Neutrophil (primary cell): ENCODE measurements at regions not wholly inside any gene's neighbourhood (a gene's known extent, or its start where the extent isn't known, plus 50 kb on each side); places are given as distances from the start of the nearest gene placed in this dataset.

Experiments used
- H3K27ac ChIP-seq: fragments of 200-600 bp; sonication (generic); 2 replicates; pipeline ENCODE4 v1.5.1; 2016; ENCODE audit warnings: mild to moderate bottlenecking, moderate library complexity
- H3K27me3 ChIP-seq: fragments of 200-600 bp; sonication (generic); 2 replicates; pipeline ENCODE4 v1.6.0; 2016; ENCODE audit warnings: mild to moderate bottlenecking
- H3K36me3 ChIP-seq: fragments of 200-600 bp; sonication (generic); 2 replicates; pipeline ENCODE4 v1.5.1; 2017
- H3K4me1 ChIP-seq, 2 experiments: fragments of 200-600 bp in 1 of 2; sonication (generic) in 1 of 2; 1 replicate in 1 of 2; 2 replicates in 1 of 2; pipeline versions ENCODE4 v1.5.1 to v1.6.1; 2013 to 2016; ENCODE audit warnings: low read depth in 1 of 2, low read length in 1 of 2, mild to moderate bottlenecking in 1 of 2, moderate library complexity in 1 of 2; ENCODE audit not compliant: control insufficient read depth in 1 of 2, insufficient read depth in 1 of 2
- H3K4me3 ChIP-seq, 2 experiments: fragments of 200-600 bp in 1 of 2; sonication (generic) in 1 of 2; 1 replicate in 1 of 2; 2 replicates in 1 of 2; pipeline ENCODE4 v1.5.1; 2013 to 2016; ENCODE audit warnings: low read depth in 1 of 2, low read length in 1 of 2, mild to moderate bottlenecking in 1 of 2, moderate library complexity in 1 of 2
- H3K9me3 ChIP-seq: fragments of 200-600 bp; sonication (generic); 2 replicates; pipeline ENCODE4 v1.5.1; 2016
- TF ChIP-seq, protein P1 (sequence below): fragments of 200-600 bp; sonication (generic); IDR thresholded peaks from 2 replicates; pipeline ENCODE4 v1.5.1; 2016; ENCODE audit warnings: antibody characterized with exemption

GRCh38 chr3:182728238-182728637 is 65.1 kb upstream of the ATP11B start:
- H3K36me3 ChIP-seq: no peaks in the 10 kb centered on the region
- no peaks in the 10 kb centered on the region for H3K27me3 ChIP-seq
- H3K4me1 ChIP-seq: no peaks in the 10 kb centered on the region
- H3K9me3 ChIP-seq: no peaks in the 10 kb centered on the region
- H3K4me3 ChIP-seq: no peak overlapping the region
- TF ChIP-seq, protein P1, sequence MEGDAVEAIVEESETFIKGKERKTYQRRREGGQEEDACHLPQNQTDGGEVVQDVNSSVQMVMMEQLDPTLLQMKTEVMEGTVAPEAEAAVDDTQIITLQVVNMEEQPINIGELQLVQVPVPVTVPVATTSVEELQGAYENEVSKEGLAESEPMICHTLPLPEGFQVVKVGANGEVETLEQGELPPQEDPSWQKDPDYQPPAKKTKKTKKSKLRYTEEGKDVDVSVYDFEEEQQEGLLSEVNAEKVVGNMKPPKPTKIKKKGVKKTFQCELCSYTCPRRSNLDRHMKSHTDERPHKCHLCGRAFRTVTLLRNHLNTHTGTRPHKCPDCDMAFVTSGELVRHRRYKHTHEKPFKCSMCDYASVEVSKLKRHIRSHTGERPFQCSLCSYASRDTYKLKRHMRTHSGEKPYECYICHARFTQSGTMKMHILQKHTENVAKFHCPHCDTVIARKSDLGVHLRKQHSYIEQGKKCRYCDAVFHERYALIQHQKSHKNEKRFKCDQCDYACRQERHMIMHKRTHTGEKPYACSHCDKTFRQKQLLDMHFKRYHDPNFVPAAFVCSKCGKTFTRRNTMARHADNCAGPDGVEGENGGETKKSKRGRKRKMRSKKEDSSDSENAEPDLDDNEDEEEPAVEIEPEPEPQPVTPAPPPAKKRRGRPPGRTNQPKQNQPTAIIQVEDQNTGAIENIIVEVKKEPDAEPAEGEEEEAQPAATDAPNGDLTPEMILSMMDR: no peak
- H3K27ac ChIP-seq: no peak overlapping the region

DNA sequence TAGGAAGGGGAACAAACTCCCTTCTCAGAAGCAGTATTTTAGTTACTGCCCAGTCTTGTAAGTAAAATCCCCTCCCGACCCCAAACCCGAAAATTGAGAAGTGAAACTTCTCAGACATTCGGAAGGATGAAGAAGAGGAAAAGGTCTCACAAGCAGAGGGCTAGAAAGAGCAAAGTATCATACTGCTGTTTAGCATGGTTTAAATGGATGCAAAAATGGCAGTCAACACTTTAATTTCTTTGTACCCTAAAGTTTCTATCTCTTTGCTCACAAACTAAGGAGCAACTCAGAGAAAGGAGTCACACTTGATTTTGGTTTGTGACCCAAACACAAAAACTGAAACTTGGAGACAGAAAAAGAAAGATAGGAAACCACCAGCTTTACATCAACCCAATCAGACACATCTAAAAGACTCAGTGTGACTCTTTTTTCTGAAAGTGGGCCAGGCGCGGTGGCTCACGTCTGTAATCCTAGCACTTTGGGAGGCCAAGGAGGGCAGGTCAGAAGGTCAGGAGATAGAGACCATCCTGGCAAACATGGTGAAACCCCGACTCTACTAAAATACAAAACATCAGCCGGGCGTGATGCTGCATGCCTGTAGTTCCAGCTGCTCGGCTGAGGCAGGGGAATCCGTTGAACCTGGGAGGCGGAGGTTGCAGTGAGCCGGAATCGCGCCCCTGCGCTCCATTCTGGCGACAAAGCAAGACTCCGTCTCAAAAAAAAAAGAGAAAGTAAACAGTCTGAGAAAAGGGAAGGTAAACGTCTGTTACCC is 63.2 kb upstream of the ATP11B start:
- Histone ChIP-seq H3K9me3 (no peaks in the 10 kb centered on the region), H3K4me1 (no peaks in the 10 kb centered on the region), H3K27ac (no peak overlapping the region), H3K27me3 (no peaks in the 10 kb centered on the region), H3K4me3 (no peak overlapping the region), H3K36me3 (no peaks in the 10 kb centered on the region)
- TF ChIP-seq, protein P1: no peak

DNA sequence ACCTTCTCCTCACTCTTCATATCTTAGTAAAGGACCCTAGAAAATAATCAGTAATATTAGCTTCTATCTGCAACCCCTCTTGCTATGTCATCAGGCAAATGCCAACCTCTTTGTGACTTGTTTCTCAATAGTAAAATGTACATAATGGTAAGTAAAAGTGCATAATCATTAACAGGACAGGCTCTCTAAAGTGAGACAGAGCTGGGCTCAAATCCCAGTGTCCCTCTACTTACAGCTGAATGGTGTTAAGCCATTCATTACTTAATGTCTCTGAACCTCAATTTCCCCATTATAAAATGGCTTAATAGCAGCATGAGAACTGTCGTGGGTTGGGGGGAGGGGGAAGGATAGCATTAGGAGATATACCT is 62.6 kb upstream of the ATP11B start:
- TF ChIP-seq, protein P1: no peak
- Histone ChIP-seq H3K27ac (no peak overlapping the region), H3K36me3 (no peaks in the 10 kb centered on the region), H3K4me1 (no peaks in the 10 kb centered on the region), H3K9me3 (no peaks in the 10 kb centered on the region), H3K4me3 (no peak overlapping the region), H3K27me3 (no peaks in the 10 kb centered on the region)

DNA sequence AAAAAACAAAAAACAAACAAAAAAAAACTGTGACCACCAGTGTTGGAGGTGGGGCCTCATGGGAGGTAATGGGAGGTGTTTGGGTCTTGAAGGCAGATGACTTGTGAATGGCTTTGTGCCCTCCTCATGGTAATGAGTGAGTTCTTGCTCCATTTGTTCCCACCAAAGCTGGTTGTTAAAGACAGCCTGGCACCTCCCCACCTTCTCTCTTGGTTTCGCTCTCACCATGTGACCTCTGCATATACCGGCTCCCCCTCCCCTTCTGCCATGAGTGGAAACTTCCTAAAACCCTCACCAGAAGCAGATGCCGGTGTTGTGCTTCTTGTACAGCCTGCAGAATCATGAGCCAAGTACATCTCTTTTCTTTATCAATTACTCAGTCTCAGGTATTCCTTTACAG is 61.5 kb upstream of the ATP11B start:
- H3K27me3 ChIP-seq: no peaks in the 10 kb centered on the region
- TF ChIP-seq, protein P1: no peak

GRCh38 chr3:182732232-182733015 is 60.9 kb upstream of the ATP11B start:
- Histone ChIP-seq H3K36me3 (no peaks in the 10 kb centered on the region), H3K27ac (no peak overlapping the region), H3K4me3 (no peak overlapping the region), H3K4me1 (no peaks in the 10 kb centered on the region), H3K9me3 (no peaks in the 10 kb centered on the region), H3K27me3 (no peaks in the 10 kb centered on the region)
- TF ChIP-seq, protein P1: no peak

More for the DNA sequence above, 61.5 kb upstream of the ATP11B start:
- no peak overlapping the region for H3K4me3 ChIP-seq
- H3K36me3 ChIP-seq: no peaks in the 10 kb centered on the region
- no peaks in the 10 kb centered on the region for H3K4me1 ChIP-seq
- H3K27ac ChIP-seq: no peak overlapping the region
- no peaks in the 10 kb centered on the region for H3K9me3 ChIP-seq
